ENCODE measurements at regions not wholly inside any gene's neighbourhood (a gene's known extent, or its start where the extent isn't known, plus 50 kb on each side); places are given as distances from the start of the nearest gene placed in this dataset.
"Not testable (repeated sequence)": the region's sequence is repeated elsewhere in the genome, so short reads cannot be mapped to it uniquely, and the experiment has no call there.

- no peak for ATAC-seq
- Mint-ChIP-seq H3K4me3 (no peak overlapping the region), H3K4me1 (ENCODE audit: low read depth) (peaks cover 4% of the 10 kb centered on the region), H3K9me3 (no peaks in the 10 kb centered on the region), H3K36me3 (ENCODE audit: insufficient read depth) (no peaks in the 10 kb centered on the region), H3K27me3 (ENCODE audit: low read depth) (no peaks in the 10 kb centered on the region)
- no peak for DNase-seq
These were observed 214.2 kb upstream of the NPY start for GRCh38 chr7:24069751-24070150.

GRCh38 chr7:24073651-24074420 is 210.2 kb upstream of the NPY start:
- Mint-ChIP-seq H3K27me3 (ENCODE audit: low read depth) (peaks cover 10% of the 10 kb centered on the region), H3K9me3 (no peaks in the 10 kb centered on the region), H3K4me3 (no peak overlapping the region), H3K4me1 (ENCODE audit: low read depth) (peaks cover 9% of the 10 kb centered on the region), H3K36me3 (ENCODE audit: insufficient read depth) (no peaks in the 10 kb centered on the region)
- DNase-seq: no peak
- no peak for ATAC-seq

GRCh38 chr7:24075426-24075810 is 208.6 kb upstream of the NPY start:
- Mint-ChIP-seq H3K36me3 (ENCODE audit: insufficient read depth) (no peaks in the 10 kb centered on the region), H3K27me3 (ENCODE audit: low read depth) (peaks cover 10% of the 10 kb centered on the region), H3K4me1 (ENCODE audit: low read depth) (peaks cover 9% of the 10 kb centered on the region), H3K9me3 (no peaks in the 10 kb centered on the region), H3K4me3 (no peak overlapping the region)
- no peak for DNase-seq
- no peak for ATAC-seq

- Mint-ChIP-seq H3K4me3 (no peak overlapping the region), H3K36me3 (ENCODE audit: insufficient read depth) (no peaks in the 10 kb centered on the region), H3K4me1 (ENCODE audit: low read depth) (no peaks in the 10 kb centered on the region), H3K27me3 (ENCODE audit: low read depth) (peaks cover 7% of the 10 kb centered on the region), H3K9me3 (peaks cover 21% of the 10 kb centered on the region)
- DNase-seq (no peak), ATAC-seq (no peak)
These were observed 201.2 kb upstream of the NPY start for GRCh38 chr7:24082826-24083225.

- peaks cover 5% of the 10 kb centered on the region for H3K27me3 Mint-ChIP-seq (ENCODE audit: low read depth)
- peaks cover 17% of the 10 kb centered on the region for H3K9me3 Mint-ChIP-seq
- no peaks in the 10 kb centered on the region for H3K4me1 Mint-ChIP-seq (ENCODE audit: low read depth)
- no peak for DNase-seq
- no peak overlapping the region for H3K4me3 Mint-ChIP-seq
- ATAC-seq: no peak
- H3K36me3 Mint-ChIP-seq (ENCODE audit: insufficient read depth): no peaks in the 10 kb centered on the region
These were observed 181.0 kb upstream of the NPY start for GRCh38 chr7:24102988-24103387.

GRCh38 chr7:24108906-24109376 is 175.0 kb upstream of the NPY start:
- ATAC-seq: no peak
- Mint-ChIP-seq H3K9me3 (no peaks in the 10 kb centered on the region), H3K36me3 (ENCODE audit: insufficient read depth) (no peaks in the 10 kb centered on the region), H3K4me3 (no peak overlapping the region), H3K4me1 (ENCODE audit: low read depth) (no peaks in the 10 kb centered on the region), H3K27me3 (ENCODE audit: low read depth) (peaks cover 14% of the 10 kb centered on the region)
- no peak for DNase-seq

- H3K4me1 Mint-ChIP-seq (ENCODE audit: low read depth): no peaks in the 10 kb centered on the region
- H3K36me3 Mint-ChIP-seq (ENCODE audit: insufficient read depth): no peaks in the 10 kb centered on the region
- H3K9me3 Mint-ChIP-seq: no peaks in the 10 kb centered on the region
- DNase-seq: no peak
- no peak for ATAC-seq
- H3K27me3 Mint-ChIP-seq (ENCODE audit: low read depth): peaks cover 13% of the 10 kb centered on the region
- no peak overlapping the region for H3K4me3 Mint-ChIP-seq
These were observed 173.9 kb upstream of the NPY start for GRCh38 chr7:24110056-24110455.

- peaks cover 7% of the 10 kb centered on the region for H3K27me3 Mint-ChIP-seq (ENCODE audit: low read depth)
- no peaks in the 10 kb centered on the region for H3K9me3 Mint-ChIP-seq
- ATAC-seq (peak in 1 of 2 donors; percentile 27), DNase-seq (no peak)
- H3K4me3 Mint-ChIP-seq: no peak overlapping the region
- no peaks in the 10 kb centered on the region for H3K4me1 Mint-ChIP-seq (ENCODE audit: low read depth)
- no peaks in the 10 kb centered on the region for H3K36me3 Mint-ChIP-seq (ENCODE audit: insufficient read depth)
These were observed 170.5 kb upstream of the NPY start for GRCh38 chr7:24113506-24113905.

GRCh38 chr7:24115661-24116060 is 168.3 kb upstream of the NPY start:
- Mint-ChIP-seq H3K4me1 (ENCODE audit: low read depth) (no peaks in the 10 kb centered on the region), H3K36me3 (ENCODE audit: insufficient read depth) (no peaks in the 10 kb centered on the region), H3K27me3 (ENCODE audit: low read depth) (peaks cover 3% of the 10 kb centered on the region), H3K9me3 (no peaks in the 10 kb centered on the region), H3K4me3 (no peak overlapping the region)
- DNase-seq (no peak), ATAC-seq (no peak)

GRCh38 chr7:24117903-24118499 is 166.0 kb upstream of the NPY start:
- not testable (repeated sequence) for H3K9me3 Mint-ChIP-seq; H3K4me1 Mint-ChIP-seq (ENCODE audit: low read depth); H3K36me3 Mint-ChIP-seq (ENCODE audit: insufficient read depth); H3K27me3 Mint-ChIP-seq (ENCODE audit: low read depth); H3K4me3 Mint-ChIP-seq; ATAC-seq; DNase-seq

GRCh38 chr7:24119852-24120251 is 164.1 kb upstream of the NPY start:
- no peaks in the 10 kb centered on the region for H3K36me3 Mint-ChIP-seq (ENCODE audit: insufficient read depth)
- ATAC-seq (no peak), DNase-seq (no peak)
- H3K4me1 Mint-ChIP-seq (ENCODE audit: low read depth): no peaks in the 10 kb centered on the region
- H3K27me3 Mint-ChIP-seq (ENCODE audit: low read depth): no peaks in the 10 kb centered on the region
- H3K4me3 Mint-ChIP-seq: no peak overlapping the region
- H3K9me3 Mint-ChIP-seq: no peaks in the 10 kb centered on the region

- H3K4me3 Mint-ChIP-seq: no peak overlapping the region
- H3K4me1 Mint-ChIP-seq (ENCODE audit: low read depth): no peaks in the 10 kb centered on the region
- DNase-seq (no peak), ATAC-seq (no peak)
- H3K9me3 Mint-ChIP-seq: no peaks in the 10 kb centered on the region
- no peaks in the 10 kb centered on the region for H3K36me3 Mint-ChIP-seq (ENCODE audit: insufficient read depth)
- no peaks in the 10 kb centered on the region for H3K27me3 Mint-ChIP-seq (ENCODE audit: low read depth)
These were observed 160.9 kb upstream of the NPY start for GRCh38 chr7:24123076-24123475.

GRCh38 chr7:24125765-24126164 is 158.2 kb upstream of the NPY start:
- ATAC-seq: no peak
- Mint-ChIP-seq H3K36me3 (ENCODE audit: insufficient read depth) (no peaks in the 10 kb centered on the region), H3K27me3 (ENCODE audit: low read depth) (no peaks in the 10 kb centered on the region), H3K4me1 (ENCODE audit: low read depth) (no peaks in the 10 kb centered on the region), H3K4me3 (no peak overlapping the region), H3K9me3 (no peaks in the 10 kb centered on the region)
- DNase-seq: no peak

GRCh38 chr7:24127930-24128329 is 156.1 kb upstream of the NPY start:
- Mint-ChIP-seq H3K27me3 (ENCODE audit: low read depth) (peaks cover 3% of the 10 kb centered on the region), H3K9me3 (no peaks in the 10 kb centered on the region), H3K36me3 (ENCODE audit: insufficient read depth) (no peaks in the 10 kb centered on the region), H3K4me1 (ENCODE audit: low read depth) (no peaks in the 10 kb centered on the region), H3K4me3 (no peak overlapping the region)
- no peak for ATAC-seq
- no peak for DNase-seq

GRCh38 chr7:24129597-24129996 is 154.4 kb upstream of the NPY start:
- no peak for DNase-seq
- no peaks in the 10 kb centered on the region for H3K36me3 Mint-ChIP-seq (ENCODE audit: insufficient read depth)
- no peak overlapping the region for H3K4me3 Mint-ChIP-seq
- H3K4me1 Mint-ChIP-seq (ENCODE audit: low read depth): no peaks in the 10 kb centered on the region
- no peaks in the 10 kb centered on the region for H3K9me3 Mint-ChIP-seq
- H3K27me3 Mint-ChIP-seq (ENCODE audit: low read depth): peaks cover 3% of the 10 kb centered on the region
- ATAC-seq: no peak

All from activated T-cell treated with anti-CD3 and anti-CD28 coated beads, Interleukin-2, amount 50 U/mL, for 4 hours (primary cell).